Stimulated activated CD4-positive, alpha-beta T cell treated with anti-CD3 and anti-CD28 coated beads, Interleukin-4, amount 100 ng/mL, for 24 hours (primary cell): ENCODE measurements at regions not wholly inside any gene's neighbourhood (a gene's known extent, or its start where the extent isn't known, plus 50 kb on each side); places are given as distances from the start of the nearest gene placed in this dataset.

Experiments
- DNase-seq: peaks from one replicate; pipeline ENCODE4 v3.0.0-alpha.2; 2020

DNA sequence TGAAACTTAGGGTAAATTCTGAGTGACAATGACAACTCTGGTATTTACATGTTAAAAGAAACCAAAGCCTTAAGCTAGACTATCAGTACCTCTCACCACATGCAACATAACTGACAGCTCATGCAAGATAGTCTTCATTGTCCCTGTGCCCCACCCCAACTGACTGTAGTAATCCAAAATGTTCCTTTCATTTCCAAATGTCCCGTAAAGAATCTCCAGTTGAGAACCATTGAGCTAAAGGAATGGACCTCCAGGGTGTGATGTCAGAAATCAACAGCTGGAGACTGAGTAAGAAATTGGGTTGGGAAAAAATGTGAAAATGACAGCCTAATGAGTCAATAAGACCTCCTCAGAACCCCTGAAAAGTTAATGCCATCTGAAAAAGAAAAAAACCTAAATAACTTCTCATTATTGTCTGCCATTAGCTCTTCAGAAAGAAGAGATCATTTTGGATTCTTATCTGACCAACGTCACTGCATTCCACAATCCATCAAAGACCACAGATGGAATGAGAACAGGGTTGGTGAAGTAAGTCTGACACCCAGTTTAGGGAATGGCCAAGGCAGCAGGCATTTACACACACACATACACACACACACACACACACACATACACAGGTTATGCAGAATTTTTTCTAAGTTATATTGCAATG, 51.7 kb upstream of the ACVR2A start:
- DNase-seq = no peak

- no peak for DNase-seq
Observed at GRCh38 chr2:147790580-147790979, 54.2 kb upstream of the ACVR2A start.

DNA sequence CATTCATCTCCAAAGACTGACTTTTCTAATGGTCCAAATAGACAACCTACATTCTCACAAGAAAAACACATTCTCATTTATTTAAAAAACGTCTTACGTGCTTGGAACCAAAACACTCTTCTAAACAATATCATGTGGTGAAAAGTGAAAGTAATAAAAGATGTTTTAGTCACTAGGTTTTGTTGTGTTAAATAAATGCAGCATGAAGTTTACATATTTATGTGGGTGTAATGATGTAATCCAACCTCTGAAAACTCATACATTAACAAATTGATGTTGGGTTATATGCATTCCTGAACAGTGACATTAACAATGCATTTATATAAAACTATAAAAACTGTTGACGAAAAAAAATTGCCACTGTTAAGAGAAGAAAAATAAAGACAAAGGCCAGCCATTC, 55.1 kb upstream of the ACVR2A start:
- DNase-seq = no peak

GRCh38 chr2:147789287-147789686, 55.5 kb upstream of the ACVR2A start:
- no peak for DNase-seq

DNA sequence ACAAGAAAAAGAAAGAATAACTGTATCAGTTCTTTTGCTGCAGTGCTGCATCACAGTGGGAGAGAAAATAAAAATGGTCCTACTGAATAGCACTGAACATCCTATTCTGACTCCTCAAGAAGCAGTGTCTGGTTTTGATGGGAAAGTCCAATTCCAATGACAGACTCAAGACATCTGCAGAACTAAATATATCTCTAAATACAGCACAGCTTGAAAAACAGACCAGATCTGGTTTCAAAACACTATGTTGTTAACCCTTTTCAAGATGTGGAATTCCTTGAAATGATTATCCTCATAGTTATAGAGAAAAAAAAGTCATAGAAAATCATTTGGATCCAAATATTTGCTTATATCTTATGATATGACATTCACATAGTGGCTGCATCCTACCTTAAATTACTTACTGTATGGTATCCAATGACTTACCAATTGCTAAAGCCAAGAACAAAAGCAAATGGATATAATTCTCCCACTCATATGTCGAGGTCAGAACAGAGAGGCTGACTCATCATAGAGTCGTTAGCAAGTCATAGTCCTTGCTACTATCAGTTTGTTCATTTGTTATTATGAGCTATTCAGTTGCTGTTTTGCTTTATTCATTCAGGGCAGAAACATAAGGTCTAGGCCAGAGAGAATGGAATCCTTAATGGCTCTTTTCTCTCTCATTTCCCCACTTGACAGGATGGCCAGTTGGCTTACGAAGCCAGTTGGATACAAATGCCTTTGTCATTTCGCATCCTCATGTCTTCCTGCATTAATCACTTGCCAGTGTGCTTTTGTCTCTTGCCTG, 62.5 kb upstream of the ACVR2A start:
- no peak for DNase-seq

- DNase-seq = no peak
Observed at GRCh38 chr2:147779440-147779839, 65.4 kb upstream of the ACVR2A start.

- DNase-seq = no peak
Observed at GRCh38 chr2:147777394-147777793, 67.4 kb upstream of the ACVR2A start.

DNA sequence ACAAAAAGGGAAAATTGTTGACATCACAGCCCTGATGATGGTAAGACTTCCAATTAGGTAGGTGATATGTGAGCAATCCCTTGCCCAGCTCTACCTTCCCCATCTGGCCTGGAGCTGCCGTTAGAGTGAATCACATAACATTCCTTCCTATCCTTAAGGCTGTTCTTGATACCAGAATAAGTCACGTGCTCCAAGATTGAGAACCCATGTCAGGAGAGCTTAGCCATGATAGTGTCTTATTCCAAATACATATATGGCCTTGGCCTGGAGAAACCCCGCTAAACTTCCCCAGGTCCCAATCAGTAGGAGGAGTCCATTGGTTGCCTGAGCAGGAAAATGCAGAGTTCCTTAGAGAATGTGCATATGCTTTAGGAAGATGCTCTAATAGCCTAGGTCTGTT, 70.0 kb upstream of the ACVR2A start:
- no peak for DNase-seq

DNA sequence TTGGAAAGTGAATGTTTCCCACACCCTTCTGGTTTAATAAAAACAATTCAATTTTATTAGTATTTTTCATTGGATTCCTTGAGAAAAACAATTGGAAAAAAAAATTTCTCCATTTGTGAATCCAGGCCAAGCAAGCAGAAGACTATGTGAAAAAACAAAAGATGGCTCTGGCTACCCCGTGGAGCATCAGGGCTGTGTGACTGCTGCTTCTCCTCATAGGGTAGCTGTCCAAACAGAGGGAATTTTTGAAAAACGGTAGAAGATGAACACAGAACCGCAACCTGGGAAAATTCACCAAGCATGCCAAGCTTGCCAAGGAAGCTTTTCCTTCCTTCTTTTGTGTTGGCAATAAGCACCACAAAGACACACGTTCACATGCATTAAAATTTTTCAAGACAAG, 71.3 kb upstream of the ACVR2A start:
- DNase-seq = no peak

DNA sequence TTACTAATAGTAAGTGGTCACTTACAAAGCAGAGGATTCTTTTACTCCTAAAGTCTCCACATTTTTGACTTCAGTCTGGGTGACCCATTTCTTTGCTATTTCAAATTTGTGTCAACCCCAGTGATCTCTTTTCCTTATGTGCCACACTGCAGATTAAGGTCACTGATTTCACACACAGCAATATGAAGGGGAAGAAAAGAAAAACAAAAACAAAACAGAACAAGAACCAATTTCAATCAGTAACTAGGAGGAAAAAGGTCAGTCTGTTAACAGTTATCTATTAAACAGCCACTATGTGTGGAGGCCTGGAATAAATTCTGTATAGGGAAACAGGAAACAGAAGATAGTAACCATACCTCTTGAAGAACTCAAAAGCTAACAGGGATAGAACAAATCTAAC, 72.0 kb upstream of the ACVR2A start:
- no peak for DNase-seq

DNA sequence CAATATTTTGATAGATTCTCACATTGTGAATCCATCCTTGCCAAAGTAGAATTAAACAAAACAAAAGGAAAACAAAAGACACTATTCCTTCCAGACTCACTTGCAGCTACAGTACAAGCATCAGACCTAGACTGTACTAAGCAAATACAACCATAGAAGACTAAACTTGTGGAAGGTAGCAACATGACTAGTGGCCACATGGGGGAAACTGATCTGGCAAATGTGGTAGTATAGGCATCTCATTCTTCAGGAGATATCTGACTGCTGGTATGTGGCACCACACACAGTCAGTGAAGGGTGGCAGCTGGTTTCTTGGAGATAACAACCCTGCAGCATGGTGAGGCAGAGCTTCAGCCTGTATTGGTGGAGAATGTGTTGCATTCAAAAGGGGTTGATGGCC, 81.0 kb upstream of the ACVR2A start:
- no peak for DNase-seq

DNA sequence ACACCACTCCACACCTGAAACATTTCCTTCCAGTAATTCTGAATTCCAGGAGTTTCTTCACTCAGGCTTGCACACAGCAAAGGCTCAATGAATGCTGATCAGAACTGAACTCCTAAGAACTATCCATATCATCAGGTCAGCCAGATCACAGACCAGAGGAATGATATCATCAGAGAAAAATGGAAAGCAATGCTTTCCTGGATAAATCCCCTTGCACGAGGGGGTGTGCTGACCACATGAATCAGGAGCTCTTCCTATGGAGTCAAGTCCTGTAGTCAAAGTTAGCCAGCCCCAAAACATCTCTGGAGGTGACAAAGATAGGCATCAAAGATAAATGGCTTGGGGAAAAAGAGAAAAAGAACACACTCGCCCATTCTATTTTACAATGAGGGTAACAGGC, 83.8 kb upstream of the ACVR2A start:
- no peak for DNase-seq

DNA sequence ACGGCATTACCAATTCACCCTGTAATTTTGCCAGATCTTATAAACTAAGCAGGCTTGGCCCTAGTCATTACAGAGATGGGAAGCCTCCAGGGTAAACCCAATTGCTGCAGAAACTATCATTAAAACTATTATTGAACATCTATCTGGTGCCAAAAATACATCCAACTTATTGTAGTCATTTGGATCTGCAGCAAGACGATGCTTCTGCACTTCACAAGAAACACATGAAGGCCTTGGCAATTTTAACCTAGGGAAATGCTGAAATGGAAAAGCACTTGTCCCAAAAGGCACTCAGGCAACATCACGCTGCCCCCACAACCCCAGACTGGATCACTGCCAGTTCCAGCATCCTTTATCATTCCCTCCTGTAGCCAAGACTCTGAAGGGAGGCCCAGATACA, 85.3 kb upstream of the ACVR2A start:
- no peak for DNase-seq

DNA sequence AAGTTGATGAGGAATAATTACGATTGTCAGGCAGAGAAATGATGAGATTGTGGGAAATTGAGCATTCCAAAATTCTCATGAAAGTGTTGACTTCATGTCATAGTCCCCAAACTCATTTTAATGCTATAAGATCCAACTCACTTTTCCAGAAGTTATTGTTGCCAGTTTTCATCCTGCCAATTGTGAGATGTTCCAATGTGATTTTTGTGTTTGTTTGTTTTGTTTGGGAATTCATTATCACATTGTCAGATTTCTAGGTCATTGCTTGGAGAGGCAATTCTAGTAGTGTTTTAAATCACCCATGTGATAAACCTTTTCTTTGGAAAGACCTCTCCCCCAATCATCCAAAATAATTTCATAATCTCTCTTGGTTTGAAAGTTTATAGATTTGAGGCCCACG, 86.0 kb upstream of the ACVR2A start:
- DNase-seq = no peak

- no peak for DNase-seq
Observed at GRCh38 chr2:147756069-147756468, 88.8 kb upstream of the ACVR2A start.

DNA sequence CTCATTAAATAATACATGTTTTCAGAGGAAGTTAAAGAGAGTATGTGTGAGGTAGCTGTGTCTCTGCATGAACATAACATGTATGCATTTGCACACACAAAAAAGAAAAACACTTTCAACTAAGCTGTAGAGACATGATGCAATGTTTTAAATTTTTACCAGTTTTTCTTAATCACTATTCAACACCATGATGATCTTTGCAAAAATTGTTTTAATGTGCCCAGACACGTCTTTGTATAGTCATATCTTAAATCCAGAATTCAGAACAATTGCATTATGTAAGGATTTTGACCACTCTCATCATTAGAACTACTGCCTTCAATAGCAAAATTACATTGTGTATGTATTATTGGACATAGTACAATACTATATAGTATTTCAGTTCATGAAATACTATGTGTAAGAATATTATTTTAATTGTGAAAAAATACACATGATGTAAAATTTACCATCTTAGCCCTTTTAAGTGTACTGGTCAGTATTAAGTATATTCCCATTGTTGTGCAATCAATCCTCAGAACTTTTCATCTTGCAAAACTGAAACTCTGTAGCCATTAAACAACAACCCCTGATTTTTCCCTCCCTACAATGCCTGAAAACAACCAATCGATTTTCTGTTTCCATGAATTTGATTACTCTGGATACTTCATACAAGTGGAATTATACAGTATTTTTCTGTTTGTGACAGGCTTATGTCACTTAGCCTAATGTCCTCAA, 104.5 kb upstream of the ACVR2A start:
- DNase-seq = no peak

DNA sequence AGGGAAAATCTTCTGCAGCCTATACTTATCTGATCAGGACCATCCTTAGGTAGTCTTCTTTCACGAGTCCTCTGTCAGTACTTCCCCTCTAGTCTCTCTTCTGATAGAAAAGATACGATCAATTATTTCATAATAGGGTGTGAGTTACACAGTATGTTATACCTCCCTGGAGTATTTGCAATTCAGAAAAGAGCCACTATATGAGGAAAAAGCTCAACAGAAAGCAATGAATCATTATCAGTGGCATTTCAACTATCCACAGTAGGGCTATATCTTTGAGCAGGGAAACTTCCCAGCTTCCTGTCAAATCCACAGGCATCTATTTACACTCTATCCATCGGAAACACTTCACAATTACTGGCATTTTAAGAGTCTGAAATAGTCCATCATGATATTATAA, 105.3 kb upstream of the ACVR2A start:
- DNase-seq = no peak

GRCh38 chr2:147718831-147719230, 126.0 kb upstream of the ACVR2A start:
- no peak for DNase-seq

DNA sequence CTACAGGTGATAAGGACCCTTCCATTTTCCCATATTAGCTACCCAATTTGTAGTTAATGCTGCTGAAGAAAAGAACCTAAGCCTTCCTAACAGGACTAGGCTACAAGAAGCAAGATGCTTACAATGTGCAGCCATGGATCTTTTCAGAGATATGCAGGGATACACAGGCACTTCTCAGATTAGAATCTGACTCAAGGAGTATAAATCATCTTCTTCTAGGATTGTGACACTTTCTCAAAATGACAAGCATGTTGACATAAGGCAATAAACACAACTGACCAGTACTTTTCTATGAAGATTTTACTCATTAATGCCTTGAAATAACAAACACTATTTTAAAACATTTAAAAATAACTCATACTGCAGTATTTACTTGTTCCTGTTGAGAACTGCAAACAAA, 127.9 kb upstream of the ACVR2A start:
- DNase-seq = no peak

DNA sequence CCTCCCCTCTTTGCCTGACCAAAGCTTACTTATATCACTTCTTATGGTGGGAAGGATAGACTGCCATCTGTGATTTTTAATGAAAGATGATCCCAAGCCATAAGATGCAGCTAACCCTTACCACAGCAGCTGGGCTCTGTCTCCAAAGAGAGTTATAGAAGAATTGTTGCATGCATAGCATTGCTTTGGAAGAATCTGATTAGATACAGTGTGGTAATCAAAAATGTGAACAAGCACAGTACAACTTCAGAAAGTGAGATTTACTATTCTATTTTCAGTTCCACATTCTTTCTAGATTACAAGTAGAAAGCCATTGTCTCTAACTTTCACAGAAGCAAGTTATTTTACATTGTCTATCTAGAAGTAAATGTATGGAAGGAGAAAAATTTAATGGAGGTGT, 129.0 kb upstream of the ACVR2A start:
- no peak for DNase-seq

DNA sequence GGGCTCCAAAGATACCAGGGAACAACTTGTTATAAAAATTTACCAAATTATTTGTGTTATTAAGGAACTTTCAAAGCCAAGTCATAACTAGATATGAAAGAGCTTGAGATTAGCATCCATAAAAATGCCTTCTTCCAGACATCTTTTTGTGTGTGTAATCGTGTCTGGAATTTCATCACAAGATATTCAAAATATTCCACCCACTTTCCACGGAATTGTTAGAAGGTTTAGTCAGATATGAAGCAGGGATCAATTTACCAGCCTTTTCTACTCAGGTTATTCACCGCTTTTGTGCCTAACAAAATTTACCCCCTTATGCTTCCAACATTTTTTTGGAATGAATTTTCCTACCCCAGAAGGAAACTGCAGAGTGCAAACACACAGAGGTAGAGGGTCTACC, 130.2 kb upstream of the ACVR2A start:
- DNase-seq = no peak

DNA sequence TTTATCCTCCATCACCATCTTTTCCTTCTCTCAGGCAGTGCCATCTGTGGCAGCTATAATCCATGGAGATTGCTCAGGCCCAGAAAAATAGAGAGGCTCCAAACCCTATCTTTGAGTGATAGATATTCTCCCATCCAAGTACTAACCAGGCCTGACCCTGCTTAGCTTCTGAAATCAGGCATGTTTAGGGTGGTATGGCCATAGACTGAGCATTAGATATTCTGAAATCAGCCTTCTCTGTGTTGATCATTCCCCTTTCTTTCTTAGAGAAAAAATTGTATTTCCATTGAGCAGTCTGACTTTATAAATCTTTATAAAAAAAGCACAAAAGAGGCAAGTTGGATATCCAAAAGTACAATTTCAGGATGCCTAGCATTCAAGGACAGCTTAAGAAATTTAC, 131.5 kb upstream of the ACVR2A start:
- no peak for DNase-seq

GRCh38 chr2:147712051-147712450, 132.8 kb upstream of the ACVR2A start:
- DNase-seq = no peak

- DNase-seq = no peak
Observed at GRCh38 chr2:147711031-147711430, 133.8 kb upstream of the ACVR2A start.
